ENCODE measurements at regions not wholly inside any gene's neighbourhood (a gene's known extent, or its start where the extent isn't known, plus 50 kb on each side); places are given as distances from the start of the nearest gene placed in this dataset.

DNA sequence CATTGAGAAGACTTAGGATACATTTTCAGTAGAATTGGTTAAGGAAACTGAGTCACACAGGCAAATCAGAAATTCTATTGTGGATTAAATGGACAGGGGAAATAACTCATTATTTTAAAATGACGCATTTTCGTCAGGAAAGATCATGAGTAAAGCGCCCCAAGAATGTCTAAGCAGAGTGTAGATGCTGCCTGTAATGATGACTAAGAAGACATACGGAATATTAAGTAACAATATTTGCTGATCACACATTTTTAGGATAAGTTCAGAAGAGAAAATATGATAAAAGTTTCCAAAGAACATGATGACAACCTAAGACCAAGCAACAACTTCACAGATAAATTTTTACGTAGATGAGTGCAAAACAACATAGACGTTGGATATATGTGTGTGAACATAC lies 596.3 kb upstream of the TENM3 start:
- H3K4me3 ChIP-seq (ENCODE audit: low read depth, low read length), result no peak overlapping the region
- DNase-seq (ENCODE audit: low read depth), result no peak
- no peak for TF ChIP-seq CTCF (IDR thresholded peaks at IDR 0.05; ENCODE audit: insufficient read depth, low read depth, low read length)

DNA sequence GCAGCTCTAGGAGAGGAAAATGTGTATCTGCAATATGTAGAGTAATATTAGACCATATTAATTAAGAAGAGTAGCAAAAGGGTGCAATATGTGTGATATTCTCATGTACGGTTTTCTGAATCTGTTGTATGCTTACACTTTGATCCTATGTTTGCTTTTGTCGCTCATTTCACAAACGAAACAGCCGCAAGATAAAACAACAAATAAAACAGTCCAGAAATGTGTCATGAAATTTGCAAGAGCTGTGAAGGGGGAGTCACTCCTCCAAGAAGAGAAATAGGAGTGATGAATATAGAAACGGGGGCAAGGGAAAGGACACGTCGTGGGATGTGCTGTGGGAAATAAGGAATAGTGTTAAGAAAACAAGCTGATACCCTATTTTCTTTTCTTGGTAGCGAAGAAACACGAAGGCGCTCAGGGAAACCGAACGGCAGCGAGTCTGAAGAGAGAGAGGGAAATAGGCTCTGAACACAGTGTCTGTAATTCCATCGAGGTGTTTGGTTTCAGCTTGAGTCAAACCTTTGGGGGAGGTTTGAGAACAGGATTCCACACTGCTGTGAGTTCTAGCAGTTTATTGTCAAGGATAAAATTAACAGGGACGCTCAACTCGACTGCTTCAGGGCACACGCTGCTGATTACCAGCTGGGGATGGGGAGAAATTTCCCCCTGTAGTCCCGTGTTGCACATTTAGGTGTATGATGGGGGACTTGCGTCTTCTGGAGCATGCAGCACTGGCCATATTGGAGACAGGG lies 595.6 kb upstream of the TENM3 start:
- peak overlapping the region; percentile 26 for H3K4me3 ChIP-seq (ENCODE audit: low read depth, low read length)
- TF ChIP-seq CTCF (IDR thresholded peaks at IDR 0.05; ENCODE audit: insufficient read depth, low read depth, low read length), result no peak
- DNase-seq (ENCODE audit: low read depth), result peak; percentile 34

DNA sequence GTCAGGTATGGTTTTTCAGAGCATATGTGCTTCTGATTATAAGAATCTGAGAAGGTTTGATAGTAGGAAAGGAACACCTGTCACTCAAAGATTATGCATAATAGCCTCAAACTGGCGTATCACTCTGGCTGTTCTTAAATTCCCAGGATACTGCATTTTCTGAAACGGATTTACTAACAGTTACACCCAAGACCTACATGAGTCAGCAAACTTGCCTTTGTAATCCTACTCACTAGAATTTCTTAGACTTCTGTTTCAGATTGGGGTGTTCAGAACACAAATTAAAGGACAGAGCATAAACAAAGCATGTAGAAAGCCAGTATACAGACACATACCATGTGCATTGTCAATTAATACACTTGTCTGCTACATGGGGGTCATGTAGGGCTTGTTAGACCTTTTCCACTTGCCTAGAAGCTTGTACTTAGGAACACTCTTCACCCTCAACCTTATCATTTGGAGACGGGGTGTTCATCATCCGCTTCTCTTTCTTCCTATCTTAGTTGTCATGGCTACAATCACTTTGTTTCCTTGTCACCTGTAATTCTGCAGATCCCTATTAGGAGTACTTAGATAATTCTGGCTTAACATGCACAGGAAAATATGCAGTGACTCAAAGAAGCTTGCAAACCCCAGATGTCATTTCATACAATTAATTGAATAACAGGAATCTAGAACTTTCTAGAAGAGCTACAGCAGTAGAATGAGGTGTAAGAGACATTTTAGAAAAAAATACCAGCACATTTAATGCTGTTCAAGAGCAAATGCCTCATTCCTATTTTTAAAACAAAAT lies 593.0 kb upstream of the TENM3 start:
- H3K4me3 ChIP-seq (ENCODE audit: low read depth, low read length), result no peak overlapping the region
- DNase-seq (ENCODE audit: low read depth), result no peak
- no peak for TF ChIP-seq CTCF (IDR thresholded peaks at IDR 0.05; ENCODE audit: insufficient read depth, low read depth, low read length)

DNA sequence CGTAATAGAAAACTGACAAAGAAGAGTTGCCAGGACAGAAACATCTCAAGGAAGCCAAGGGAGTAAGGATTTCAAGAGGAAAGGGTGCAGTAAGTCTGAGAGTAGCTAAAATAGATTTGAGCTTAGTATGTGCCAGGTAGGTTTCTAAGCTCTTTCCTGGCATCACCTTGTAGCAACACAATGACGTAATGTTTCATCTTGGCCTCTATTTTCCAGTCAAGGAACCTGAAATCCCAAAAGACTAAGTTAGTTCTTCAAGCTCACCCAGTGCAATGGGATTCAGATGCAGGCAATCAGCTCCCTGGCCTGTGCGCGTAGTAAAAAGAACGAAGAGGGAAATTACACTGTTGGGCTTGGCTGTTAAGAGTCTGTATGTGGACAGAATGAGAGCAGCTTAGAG lies 586.5 kb upstream of the TENM3 start:
- no peak overlapping the region for H3K4me3 ChIP-seq (ENCODE audit: low read depth, low read length)
- DNase-seq (ENCODE audit: low read depth), result no peak
- TF ChIP-seq CTCF (IDR thresholded peaks at IDR 0.05; ENCODE audit: insufficient read depth, low read depth, low read length), result no peak

- no peak for TF ChIP-seq CTCF (IDR thresholded peaks at IDR 0.05; ENCODE audit: insufficient read depth, low read depth, low read length)
- DNase-seq (ENCODE audit: low read depth), result peak; percentile 8
Observed at GRCh38 chr4:181659202-181659601, 584.0 kb upstream of the TENM3 start.

DNA sequence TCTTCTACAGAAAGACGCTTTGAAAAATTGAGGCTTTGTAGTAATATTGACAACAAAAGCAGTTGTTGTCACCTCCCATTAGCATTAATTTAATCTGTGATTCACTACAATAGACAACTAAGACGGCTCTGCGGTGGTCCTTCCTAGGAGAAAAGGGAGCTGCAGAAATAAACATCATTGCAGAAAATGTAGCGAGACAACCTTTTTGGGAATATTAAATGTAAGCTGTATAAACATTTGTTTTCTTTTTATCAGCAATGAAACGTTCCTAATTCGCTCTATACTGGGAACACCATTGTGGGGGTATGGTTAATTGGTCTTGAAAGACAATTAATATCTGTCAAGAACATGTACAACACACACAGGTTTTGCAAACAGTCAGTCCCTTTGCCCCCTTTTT lies 583.3 kb upstream of the TENM3 start:
- TF ChIP-seq CTCF (IDR thresholded peaks at IDR 0.05; ENCODE audit: insufficient read depth, low read depth, low read length), result no peak
- no peak for DNase-seq (ENCODE audit: low read depth)
- H3K4me3 ChIP-seq (ENCODE audit: low read depth, low read length), result no peak overlapping the region

More at GRCh38 chr4:181659202-181659601, 584.0 kb upstream of the TENM3 start:
- H3K4me3 ChIP-seq (ENCODE audit: low read depth, low read length), result no peak overlapping the region
